Rectal smooth muscle tissue (tissue), 1 donor: ENCODE measurements at regions not wholly inside any gene's neighbourhood (a gene's known extent, or its start where the extent isn't known, plus 50 kb on each side); places are given as distances from the start of the nearest gene placed in this dataset.

Experiments
- H3K27ac ChIP-seq: one replicate; pipeline ENCODE4 v1.7.0; 2013; ENCODE audit warnings: low read depth, low read length, inconsistent platforms
- H3K27me3 ChIP-seq: one replicate; pipeline ENCODE4 v1.7.0; 2013; ENCODE audit warnings: low read length; ENCODE audit not compliant: control insufficient read depth, insufficient read depth
- H3K36me3 ChIP-seq: one replicate; pipeline ENCODE4 v1.7.0; 2013; ENCODE audit warnings: low read length; ENCODE audit not compliant: control insufficient read depth, insufficient read depth
- H3K4me1 ChIP-seq: one replicate; pipeline ENCODE4 v1.7.0; 2013; ENCODE audit warnings: low read length; ENCODE audit not compliant: control insufficient read depth, insufficient read depth
- H3K4me3 ChIP-seq: one replicate; pipeline ENCODE4 v1.7.0; 2013; ENCODE audit warnings: low read length
- H3K9ac ChIP-seq: one replicate; pipeline ENCODE4 v1.7.0; 2013; ENCODE audit warnings: low read length

DNA sequence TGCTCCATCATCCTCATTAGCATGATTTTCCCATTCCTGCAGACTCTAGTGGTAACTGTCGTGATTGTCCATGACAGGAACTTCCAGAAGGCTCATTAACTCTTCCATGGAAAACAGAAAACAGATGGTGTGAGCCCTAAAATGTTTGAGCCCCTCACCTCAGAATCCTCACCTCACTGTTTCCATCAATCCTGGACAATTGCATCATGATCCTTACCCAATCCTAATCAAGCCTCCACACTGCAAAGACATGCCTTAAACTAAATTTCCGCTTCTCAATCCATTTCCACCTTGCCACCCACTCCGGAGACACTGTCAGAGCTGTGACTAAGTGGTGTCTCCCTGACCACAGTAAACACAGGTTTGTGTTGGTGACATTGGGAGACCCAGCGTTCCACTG, 311.0 kb upstream of the JARID2 start:
- no peak overlapping the region for H3K27ac ChIP-seq

DNA sequence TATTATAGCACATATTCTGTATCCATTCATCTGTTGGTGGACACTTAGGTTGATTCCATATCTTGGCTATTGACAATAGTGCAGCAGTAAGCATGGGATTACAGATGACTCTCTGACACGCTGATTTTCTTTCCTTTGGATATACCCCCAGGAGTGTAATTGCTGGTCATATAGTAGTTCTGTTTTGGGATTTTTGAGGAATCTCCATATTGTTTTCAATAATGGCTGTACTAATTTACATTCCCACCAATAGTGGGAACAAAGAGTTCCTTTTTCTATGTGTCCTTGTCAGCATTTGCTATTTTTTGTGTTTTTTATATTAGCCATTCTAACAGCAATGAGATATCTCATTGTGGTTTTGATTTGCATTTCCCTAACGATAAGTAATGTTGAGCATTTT, 309.0 kb upstream of the JARID2 start:
- Histone ChIP-seq H3K9ac (no peak overlapping the region), H3K27me3 (no peaks in the 10 kb centered on the region), H3K36me3 (no peaks in the 10 kb centered on the region), H3K4me3 (no peak overlapping the region), H3K4me1 (no peaks in the 10 kb centered on the region), H3K27ac (no peak overlapping the region)

More for the DNA sequence above, 311.0 kb upstream of the JARID2 start:
- H3K36me3 ChIP-seq = no peaks in the 10 kb centered on the region
- no peaks in the 10 kb centered on the region for H3K27me3 ChIP-seq
- no peak overlapping the region for H3K4me3 ChIP-seq
- no peaks in the 10 kb centered on the region for H3K4me1 ChIP-seq
- no peak overlapping the region for H3K9ac ChIP-seq

DNA sequence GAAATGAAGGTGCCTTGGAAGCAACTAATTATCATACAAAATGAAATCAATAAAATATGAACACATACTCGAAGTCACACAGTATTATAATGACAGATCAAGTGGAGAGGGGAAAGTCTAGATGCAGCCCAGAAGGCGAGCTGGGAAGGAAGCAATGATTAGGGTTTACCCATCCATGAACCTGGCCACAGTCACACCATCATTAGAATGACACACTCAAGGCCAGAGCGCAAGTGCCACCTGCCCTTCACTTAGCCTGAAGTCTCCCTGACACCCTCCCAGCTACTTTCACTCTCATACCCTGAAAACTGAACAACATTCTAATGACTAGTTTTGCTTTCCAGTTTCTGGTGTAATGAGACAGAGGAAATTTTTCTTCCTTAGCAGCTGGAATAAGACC, 302.8 kb upstream of the JARID2 start:
- Histone ChIP-seq H3K9ac (no peak overlapping the region), H3K4me1 (no peaks in the 10 kb centered on the region), H3K27ac (no peak overlapping the region), H3K36me3 (no peaks in the 10 kb centered on the region), H3K4me3 (no peak overlapping the region), H3K27me3 (no peaks in the 10 kb centered on the region)

DNA sequence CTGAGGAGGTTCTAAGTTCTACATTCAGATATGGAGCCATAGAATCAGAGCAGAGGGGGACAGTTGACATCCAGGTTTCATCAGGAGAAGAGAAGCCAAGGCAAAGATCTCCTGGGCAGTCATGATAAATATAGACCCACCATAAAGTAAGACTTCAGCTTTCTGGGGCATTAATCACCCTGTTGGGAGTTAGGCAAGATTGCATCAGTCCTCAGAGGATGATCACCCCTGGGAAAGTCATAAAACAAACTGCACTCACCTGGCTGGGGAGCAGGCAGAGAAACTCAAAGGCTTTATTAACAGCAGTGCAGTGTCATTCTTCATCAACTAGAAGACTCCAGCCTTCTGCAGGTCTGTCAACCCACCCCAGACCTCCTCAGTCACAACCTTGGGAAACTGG, 301.3 kb upstream of the JARID2 start:
- H3K27me3 ChIP-seq = no peaks in the 10 kb centered on the region
- H3K4me3 ChIP-seq = no peak overlapping the region
- H3K4me1 ChIP-seq = no peaks in the 10 kb centered on the region
- H3K36me3 ChIP-seq = no peaks in the 10 kb centered on the region
- H3K27ac ChIP-seq = no peak overlapping the region
- no peak overlapping the region for H3K9ac ChIP-seq

DNA sequence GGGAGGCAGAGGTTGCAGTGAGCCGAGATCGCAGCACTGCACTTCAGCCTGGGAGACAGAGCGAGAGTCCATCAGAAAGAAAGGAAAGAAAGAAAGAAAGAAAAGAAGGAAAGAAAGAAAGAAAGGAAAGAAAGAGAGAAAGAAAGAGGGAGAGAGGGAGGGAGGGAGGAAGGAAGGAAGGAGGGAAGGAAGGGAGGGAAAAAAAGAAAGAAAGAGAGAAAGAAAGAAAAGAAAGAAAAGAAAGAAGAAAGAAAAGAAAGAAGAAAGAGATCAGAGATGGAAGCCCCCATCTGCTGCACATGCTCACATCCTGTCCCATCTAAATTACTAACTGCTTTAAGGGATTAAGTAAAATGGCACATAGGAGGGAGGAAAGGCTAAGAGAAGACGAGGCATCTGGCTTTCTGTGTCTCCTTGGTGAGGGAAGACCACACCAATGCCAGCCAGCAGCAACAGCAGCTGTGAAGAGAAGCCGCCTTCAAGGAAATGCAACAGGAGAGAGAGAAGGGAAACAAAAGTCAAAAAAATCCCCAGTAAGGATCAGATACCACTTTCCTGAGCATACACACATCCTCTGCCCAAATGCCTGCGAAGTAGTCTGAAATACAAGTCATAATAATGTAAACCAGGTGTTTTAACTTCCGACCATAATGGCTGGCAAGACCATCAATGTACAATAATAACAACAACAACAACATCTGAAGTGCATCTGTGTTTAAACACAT, 300.2 kb upstream of the JARID2 start:
- H3K4me1 ChIP-seq = no peaks in the 10 kb centered on the region
- no peaks in the 10 kb centered on the region for H3K27me3 ChIP-seq
- no peak overlapping the region for H3K9ac ChIP-seq
- H3K4me3 ChIP-seq = no peak overlapping the region
- H3K36me3 ChIP-seq = no peaks in the 10 kb centered on the region
- no peak overlapping the region for H3K27ac ChIP-seq

DNA sequence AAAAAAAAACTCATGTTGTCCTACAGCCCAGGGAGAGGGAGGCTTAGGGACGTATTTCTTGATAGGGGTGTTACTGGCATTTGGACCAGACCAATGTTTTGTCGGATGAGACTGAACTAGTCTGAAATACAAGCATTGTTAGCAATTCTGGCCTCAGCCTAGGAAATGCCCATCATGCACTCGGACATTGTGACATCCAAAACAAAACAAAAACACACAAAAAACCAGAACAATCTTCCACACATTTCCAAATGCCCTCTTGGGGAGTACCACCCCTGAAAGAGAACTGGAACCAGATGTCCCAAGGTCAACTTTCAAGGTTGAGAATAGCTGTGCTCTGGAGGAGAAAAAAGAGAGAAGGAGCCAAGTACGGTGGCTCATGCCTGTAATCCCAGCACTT, 299.1 kb upstream of the JARID2 start:
- no peaks in the 10 kb centered on the region for H3K4me1 ChIP-seq
- no peak overlapping the region for H3K27ac ChIP-seq
- no peak overlapping the region for H3K9ac ChIP-seq
- H3K36me3 ChIP-seq = no peaks in the 10 kb centered on the region
- H3K27me3 ChIP-seq = no peaks in the 10 kb centered on the region
- H3K4me3 ChIP-seq = no peak overlapping the region

DNA sequence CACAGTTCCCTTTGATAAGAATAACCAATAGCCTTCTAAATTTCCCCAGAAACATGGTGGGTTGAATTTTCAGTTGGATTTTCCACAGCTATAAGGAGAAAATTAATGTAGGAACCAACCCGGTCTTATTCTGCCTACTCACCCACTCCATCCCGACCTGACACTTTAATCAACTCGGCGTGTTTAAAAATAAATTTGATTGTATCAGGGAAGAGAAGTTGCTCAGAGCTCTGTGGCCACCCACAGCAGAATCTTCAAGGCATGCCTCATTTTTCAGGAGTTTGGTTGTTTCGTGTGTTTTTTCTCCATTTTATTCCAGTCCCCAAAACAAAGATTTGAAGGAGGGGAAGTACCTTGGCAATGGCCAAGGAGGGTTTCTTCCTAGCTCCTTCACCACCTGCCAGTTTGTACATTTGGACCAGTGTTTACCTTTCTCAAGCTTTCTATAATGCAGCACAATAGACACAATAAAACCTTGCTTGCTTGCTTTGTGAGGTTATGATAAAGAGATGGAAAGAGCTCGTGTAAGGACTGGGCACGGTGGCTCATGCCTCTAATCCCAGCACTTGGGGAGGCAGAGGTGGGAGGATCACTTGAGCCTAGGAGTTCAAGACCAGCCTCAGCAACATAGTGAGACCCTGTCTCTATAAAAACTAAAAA, 297.2 kb upstream of the JARID2 start:
- Histone ChIP-seq H3K36me3 (no peaks in the 10 kb centered on the region), H3K9ac (no peak overlapping the region), H3K4me1 (no peaks in the 10 kb centered on the region), H3K27me3 (no peaks in the 10 kb centered on the region), H3K4me3 (no peak overlapping the region), H3K27ac (no peak overlapping the region)

DNA sequence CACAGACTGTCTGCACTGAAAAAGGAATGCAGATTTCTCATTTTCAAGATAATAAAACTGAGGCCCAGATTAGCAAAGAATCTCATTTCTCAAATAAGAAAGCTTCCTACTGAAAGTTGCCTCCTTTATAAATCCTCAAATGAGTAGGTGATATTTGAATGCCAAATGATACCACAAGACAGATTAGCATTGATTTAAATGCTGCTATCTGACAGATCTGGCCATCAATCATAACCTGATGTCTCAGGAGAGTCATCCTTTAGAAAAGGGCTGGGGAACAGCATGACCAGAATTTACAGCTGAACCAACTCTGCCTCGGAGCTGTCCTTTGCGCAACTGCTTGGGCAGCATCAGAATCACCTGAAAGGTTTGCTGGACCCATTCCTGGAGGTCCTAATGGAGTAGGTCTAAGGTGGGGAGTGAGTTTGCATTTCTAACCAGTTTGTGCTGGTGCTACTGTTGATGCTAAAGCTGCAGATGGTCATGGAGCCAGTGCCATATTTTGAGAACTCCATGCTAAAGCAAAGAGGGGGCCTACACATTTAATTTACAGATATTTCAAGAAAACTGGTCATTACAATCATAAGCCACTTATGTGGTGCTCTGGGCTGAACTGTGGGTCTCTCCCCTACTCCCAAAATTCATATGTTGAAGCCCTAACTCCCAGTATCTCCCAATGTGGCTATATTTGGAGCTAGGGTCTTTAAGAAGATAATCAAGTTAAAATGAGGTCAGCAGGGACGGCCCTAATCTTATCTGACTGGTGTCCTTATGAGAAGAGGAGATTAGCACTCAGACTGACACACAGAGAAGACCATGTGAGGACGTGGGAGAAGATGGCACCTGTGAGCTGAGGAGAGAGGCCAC, 295.5 kb upstream of the JARID2 start:
- no peaks in the 10 kb centered on the region for H3K4me1 ChIP-seq
- no peak overlapping the region for H3K9ac ChIP-seq
- no peak overlapping the region for H3K27ac ChIP-seq
- no peaks in the 10 kb centered on the region for H3K36me3 ChIP-seq
- H3K4me3 ChIP-seq = no peak overlapping the region
- H3K27me3 ChIP-seq = no peaks in the 10 kb centered on the region

DNA sequence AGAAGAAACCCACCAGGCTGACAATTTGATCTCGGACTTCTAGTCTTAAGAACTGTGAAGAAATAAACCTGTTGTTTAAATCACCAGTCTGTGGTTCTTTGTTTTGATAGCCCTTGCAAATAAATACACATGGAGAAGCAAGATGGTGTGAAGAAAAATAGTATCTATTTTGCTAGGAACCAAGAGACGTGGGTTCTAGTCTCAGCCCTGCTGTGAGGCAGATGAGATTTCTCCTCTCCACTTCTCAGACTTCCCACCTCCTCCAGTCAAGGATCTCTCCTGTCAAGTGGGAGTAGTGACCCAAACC, 294.9 kb upstream of the JARID2 start:
- no peaks in the 10 kb centered on the region for H3K27me3 ChIP-seq
- no peaks in the 10 kb centered on the region for H3K4me1 ChIP-seq
- no peak overlapping the region for H3K4me3 ChIP-seq
- no peak overlapping the region for H3K27ac ChIP-seq
- no peak overlapping the region for H3K9ac ChIP-seq
- H3K36me3 ChIP-seq = no peaks in the 10 kb centered on the region

DNA sequence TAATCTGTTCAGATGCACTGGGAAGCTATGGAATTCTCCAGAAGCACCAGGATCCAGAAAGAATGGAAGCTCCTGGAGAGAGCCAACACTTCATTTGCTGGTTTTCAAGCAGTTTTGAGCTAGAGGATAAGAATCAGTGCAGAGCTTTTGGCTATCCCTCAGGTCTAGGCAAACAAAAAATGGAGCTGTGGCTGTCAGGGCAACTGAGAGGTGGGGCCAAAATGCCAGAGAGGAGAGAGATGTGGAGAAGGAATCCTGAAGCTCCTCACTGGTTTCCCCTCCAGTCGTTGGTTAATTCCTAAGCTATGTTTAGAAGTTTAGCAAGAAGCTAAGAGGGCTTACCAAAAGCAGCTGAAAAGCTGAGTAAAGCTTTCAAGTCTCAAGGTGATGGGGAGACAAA, 294.2 kb upstream of the JARID2 start:
- H3K36me3 ChIP-seq = no peaks in the 10 kb centered on the region
- H3K4me3 ChIP-seq = no peak overlapping the region
- no peak overlapping the region for H3K27ac ChIP-seq
- no peak overlapping the region for H3K9ac ChIP-seq
- no peaks in the 10 kb centered on the region for H3K27me3 ChIP-seq
- no peaks in the 10 kb centered on the region for H3K4me1 ChIP-seq

DNA sequence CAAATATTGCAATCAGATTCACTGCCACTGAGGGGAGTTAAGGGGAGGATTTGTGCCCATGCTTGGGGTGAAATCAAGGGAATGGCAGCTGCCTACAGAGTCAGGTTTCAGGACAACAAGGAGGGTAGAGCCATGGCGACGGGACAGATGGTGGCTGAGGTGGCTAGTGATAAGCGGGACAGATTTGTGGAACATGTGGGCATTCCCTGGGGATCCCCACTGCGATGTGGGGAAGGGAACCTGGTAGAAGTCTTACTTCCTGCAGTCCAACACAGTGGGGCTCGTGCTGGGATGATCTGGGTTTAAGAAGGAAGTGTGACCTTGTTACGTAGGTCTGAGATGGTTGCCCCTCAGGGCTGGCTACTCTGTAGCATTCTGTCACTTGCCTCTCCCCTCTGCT, 292.0 kb upstream of the JARID2 start:
- H3K27ac ChIP-seq = no peak overlapping the region
- no peaks in the 10 kb centered on the region for H3K36me3 ChIP-seq
- H3K9ac ChIP-seq = no peak overlapping the region
- H3K27me3 ChIP-seq = no peaks in the 10 kb centered on the region
- H3K4me1 ChIP-seq = no peaks in the 10 kb centered on the region
- H3K4me3 ChIP-seq = no peak overlapping the region

DNA sequence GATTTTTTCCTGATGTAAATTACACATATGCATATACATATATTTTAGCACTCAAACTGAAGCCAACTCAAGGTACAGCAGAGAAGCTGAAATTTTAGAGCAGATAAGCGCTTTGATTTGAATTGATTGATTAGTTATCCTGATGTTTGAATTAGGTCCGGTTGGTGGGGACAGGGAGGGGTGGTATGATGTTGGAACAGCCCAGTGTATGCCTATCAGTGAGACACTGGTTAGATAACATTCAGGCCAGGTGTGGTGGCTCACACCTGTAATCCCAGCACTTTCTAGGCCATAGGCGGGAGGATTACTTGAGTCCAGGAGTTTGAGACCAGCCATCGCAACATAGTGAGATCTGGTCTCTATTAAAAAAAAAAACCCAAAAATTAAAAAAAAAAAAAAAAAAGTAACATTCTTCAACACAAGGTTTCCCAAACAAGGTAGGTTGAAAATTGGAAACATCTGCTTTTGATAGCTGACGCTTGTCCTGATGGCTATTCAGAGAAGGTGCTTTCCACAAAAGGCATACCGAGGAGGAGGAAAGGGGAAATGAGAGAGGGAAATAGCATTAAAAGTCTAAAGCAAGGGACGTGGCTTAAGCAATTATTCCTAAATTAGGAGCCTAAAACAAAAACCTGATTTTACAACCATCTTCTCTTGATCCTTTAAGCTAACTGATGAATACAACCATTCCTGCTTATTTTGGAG, 288.4 kb upstream of the JARID2 start:
- Histone ChIP-seq H3K27ac (no peak overlapping the region), H3K36me3 (no peaks in the 10 kb centered on the region), H3K9ac (no peak overlapping the region), H3K27me3 (no peaks in the 10 kb centered on the region), H3K4me1 (no peaks in the 10 kb centered on the region), H3K4me3 (no peak overlapping the region)
